Spleen (tissue), 11 donors: ENCODE measurements at regions not wholly inside any gene's neighbourhood (a gene's known extent, or its start where the extent isn't known, plus 50 kb on each side); places are given as distances from the start of the nearest gene placed in this dataset.
A peak's percentile ranks its signal among the peaks of the same experiment; 100 is the strongest.

Experiments used
- DNase-seq: peaks from one replicate; pipeline ENCODE4 v3.0.0-alpha.2; 2020
- H3K27ac ChIP-seq, 8 donors: fragments of 200-600 bp; sonication (generic) in 7 of 8; 1 replicate in 4 of 8; 2 replicates in 4 of 8; pipeline versions ENCODE4 v1.5.0 to v1.8.0; 2016 to 2021; ENCODE audit warnings: inconsistent platforms in 4 of 8, mild to moderate bottlenecking in 4 of 8, moderate library complexity in 1 of 8
- H3K27me3 ChIP-seq, 7 donors: fragments of 200-600 bp; sonication (generic) in 6 of 7; replicated peaks in 1 of 7; 1 replicate in 4 of 7; 2 replicates in 3 of 7; pipeline versions ENCODE4 v1.5.0 to v1.8.0; 2016 to 2021; ENCODE audit warnings: inconsistent platforms in 3 of 7, mild to moderate bottlenecking in 1 of 7
- H3K36me3 ChIP-seq, 6 donors: fragments of 200-600 bp; sonication (generic) in 5 of 6; 1 replicate in 4 of 6; 2 replicates in 2 of 6; pipeline versions ENCODE4 v1.5.0 to v1.8.0; 2016 to 2021; ENCODE audit warnings: inconsistent platforms in 2 of 6
- H3K4me1 ChIP-seq, 6 donors: fragments of 200-600 bp; sonication (generic) in 5 of 6; 1 replicate in 3 of 6; 2 replicates in 3 of 6; pipeline versions ENCODE4 v1.5.0 to v1.8.0; 2016 to 2021; ENCODE audit warnings: inconsistent platforms in 3 of 6
- H3K4me3 ChIP-seq, 8 donors: fragments of 200-600 bp; sonication (generic) in 7 of 8; 1 replicate in 4 of 8; 2 replicates in 4 of 8; pipeline versions ENCODE4 v1.5.0 to v1.8.0; 2016 to 2021; ENCODE audit warnings: inconsistent platforms in 4 of 8, mild to moderate bottlenecking in 4 of 8, moderate library complexity in 2 of 8
- H3K9me3 ChIP-seq, 8 donors: fragments of 200-600 bp; sonication (generic) in 7 of 8; 1 replicate in 4 of 8; 2 replicates in 4 of 8; pipeline versions ENCODE4 v1.5.0 to v1.8.0; 2016 to 2021; ENCODE audit warnings: inconsistent platforms in 4 of 8
- POLR2A ChIP-seq, 3 donors: fragments of 450-650 bp; IDR thresholded peaks; one replicate each; pipeline ENCODE4 v1.5.1; 2017; ENCODE audit warnings: antibody characterized with exemption in 3 of 3, mild to moderate bottlenecking in 1 of 3
- POLR2AphosphoS5 ChIP-seq, 3 donors: sonication (generic); formaldehyde crosslinking; IDR thresholded peaks; one replicate each; pipeline ENCODE4 v1.5.1; 2017; ENCODE audit warnings: antibody characterized with exemption in 3 of 3
- WGBS, 5 donors: extraction: QIAGEN DNeasy Blood & Tissue Kit in 3 of 5; methylation state at CpG; one replicate each; pipeline versions ENCODE4 v1.1.5 to v1.1.7; 2013 to 2018; 5-methylcytosine and 5-hydroxymethylcytosine counted together
- intact Hi-C: fragments of 100-400 bp; cut with DNase I; formaldehyde crosslinking; loops from one replicate; pipeline ENCODE4 v1.15.0; 2023; ENCODE audit warnings: low total_unique reads
- TF ChIP-seq, protein P1 (sequence below), 11 experiments: fragments of 200-600 bp in 7 of 11; fragments of 450-650 bp in 4 of 11; sonication (generic) in 4 of 11; IDR thresholded peaks in 8 of 11; conservative IDR thresholded peaks in 3 of 11; 1 replicate in 7 of 11; 2 replicates in 4 of 11; pipeline versions ENCODE4 v1.4.0 to v1.8.0; 2016 to 2021; ENCODE audit warnings: antibody characterized with exemption in 11 of 11, inconsistent platforms in 4 of 11, mild to moderate bottlenecking in 1 of 11
- donor health status: healthy with polysubstance abuse.
- donor health status: DM: no; HTN: no; CAD: no; lungs with moderate emphysema.
- donor health status: DM: no; HTN: no; CAD: no.
- donor health status: Bipolar disorder and iron deficiency.
- donor health status: healthy.
- donor health status: DM: no; HTN: no; CAD: no.
- donor health status: DM: yes; HTN: yes; CAD: no.

DNA sequence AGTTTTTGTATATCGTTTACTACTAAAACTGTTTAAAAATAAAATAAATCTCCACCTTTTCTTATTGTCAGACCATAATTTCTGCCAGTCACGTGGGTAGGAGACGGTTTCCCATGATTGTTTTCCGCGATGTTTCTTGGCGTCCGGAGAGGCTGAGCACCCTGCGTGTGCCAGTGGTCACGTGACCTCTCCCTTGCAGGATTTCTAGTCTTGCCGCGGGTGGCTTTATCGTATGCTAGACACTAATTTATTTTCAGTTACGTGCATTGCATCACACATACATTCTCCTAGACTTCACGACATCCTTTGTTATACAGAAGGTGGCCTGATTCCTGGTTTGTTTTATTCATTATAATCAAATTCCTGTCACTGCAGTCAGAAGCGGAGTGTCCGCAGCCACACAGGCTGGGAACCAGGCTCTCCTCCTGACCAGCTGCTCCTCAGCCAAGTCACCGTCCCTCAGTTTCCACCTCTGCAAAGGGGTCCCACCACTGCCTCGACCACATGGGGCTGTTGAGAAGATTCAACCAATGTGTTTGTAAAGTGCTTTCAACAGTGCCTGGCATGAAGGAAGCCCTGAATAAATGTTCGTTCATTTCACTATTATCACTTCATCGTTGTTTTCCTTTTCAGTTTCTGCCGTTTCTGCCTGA lies 203.2 kb upstream of the PPP2R2D start:
- H3K36me3 ChIP-seq, result no peaks in the 10 kb centered on the region
- no peaks in the 10 kb centered on the region for H3K4me1 ChIP-seq
- intact Hi-C loops, result no loop called here
- H3K27me3 ChIP-seq, result peaks cover 0 to 65% (median 0%) of the 10 kb centered on the region in 7 donors
- H3K27ac ChIP-seq, result no peak overlapping the region
- DNase-seq, result peak; percentile 19
- H3K4me3 ChIP-seq, result no peak overlapping the region
- 72 to 81% (median 77%) methylated on average over 21 of the region's 21 CpGs for WGBS, 5 donors
- no peaks in the 10 kb centered on the region for H3K9me3 ChIP-seq
- no peak for TF ChIP-seq POLR2AphosphoS5 (IDR thresholded peaks at IDR 0.05)
- TF ChIP-seq POLR2A (IDR thresholded peaks at IDR 0.05), result no peak
- TF ChIP-seq, protein P1, sequence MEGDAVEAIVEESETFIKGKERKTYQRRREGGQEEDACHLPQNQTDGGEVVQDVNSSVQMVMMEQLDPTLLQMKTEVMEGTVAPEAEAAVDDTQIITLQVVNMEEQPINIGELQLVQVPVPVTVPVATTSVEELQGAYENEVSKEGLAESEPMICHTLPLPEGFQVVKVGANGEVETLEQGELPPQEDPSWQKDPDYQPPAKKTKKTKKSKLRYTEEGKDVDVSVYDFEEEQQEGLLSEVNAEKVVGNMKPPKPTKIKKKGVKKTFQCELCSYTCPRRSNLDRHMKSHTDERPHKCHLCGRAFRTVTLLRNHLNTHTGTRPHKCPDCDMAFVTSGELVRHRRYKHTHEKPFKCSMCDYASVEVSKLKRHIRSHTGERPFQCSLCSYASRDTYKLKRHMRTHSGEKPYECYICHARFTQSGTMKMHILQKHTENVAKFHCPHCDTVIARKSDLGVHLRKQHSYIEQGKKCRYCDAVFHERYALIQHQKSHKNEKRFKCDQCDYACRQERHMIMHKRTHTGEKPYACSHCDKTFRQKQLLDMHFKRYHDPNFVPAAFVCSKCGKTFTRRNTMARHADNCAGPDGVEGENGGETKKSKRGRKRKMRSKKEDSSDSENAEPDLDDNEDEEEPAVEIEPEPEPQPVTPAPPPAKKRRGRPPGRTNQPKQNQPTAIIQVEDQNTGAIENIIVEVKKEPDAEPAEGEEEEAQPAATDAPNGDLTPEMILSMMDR (IDR thresholded peaks at IDR 0.05 in 8 of 11, conservative IDR thresholded peaks at IDR 0.05 in 3 of 11), result no peak

DNA sequence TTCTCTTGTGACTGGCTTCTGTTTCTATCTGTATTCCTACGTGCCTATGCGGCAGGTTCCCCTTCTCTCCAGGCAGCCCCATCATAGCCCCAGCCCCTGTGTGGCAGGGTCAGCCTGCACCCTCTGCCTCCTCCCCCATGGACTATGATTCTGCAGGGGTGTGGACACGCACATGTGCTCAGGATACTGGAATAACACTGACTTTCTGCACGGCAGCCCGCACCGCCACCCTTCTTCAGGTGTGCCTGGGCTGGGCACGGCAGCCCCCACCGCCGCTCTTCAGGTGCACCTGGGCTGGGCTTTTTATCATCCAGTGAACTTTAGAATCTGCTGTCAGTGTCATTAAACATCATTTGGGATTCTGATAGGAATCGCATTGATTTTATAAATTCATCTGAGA lies 202.6 kb upstream of the PPP2R2D start:
- no peak overlapping the region for H3K4me3 ChIP-seq
- no peak for TF ChIP-seq POLR2AphosphoS5 (IDR thresholded peaks at IDR 0.05)
- TF ChIP-seq POLR2A (IDR thresholded peaks at IDR 0.05), result no peak
- TF ChIP-seq, protein P1 (IDR thresholded peaks at IDR 0.05 in 8 of 11, conservative IDR thresholded peaks at IDR 0.05 in 3 of 11), result no peak
- intact Hi-C loops, result no loop called here
- H3K27me3 ChIP-seq, result peaks cover 0 to 65% (median 0%) of the 10 kb centered on the region in 7 donors
- H3K9me3 ChIP-seq, result no peaks in the 10 kb centered on the region
- peak; percentile 47 for DNase-seq
- H3K27ac ChIP-seq, result no peak overlapping the region
- H3K4me1 ChIP-seq, result no peaks in the 10 kb centered on the region
- 83 to 93% (median 90%) methylated on average over 10 of the region's 10 CpGs for WGBS, 5 donors
- H3K36me3 ChIP-seq, result no peaks in the 10 kb centered on the region

DNA sequence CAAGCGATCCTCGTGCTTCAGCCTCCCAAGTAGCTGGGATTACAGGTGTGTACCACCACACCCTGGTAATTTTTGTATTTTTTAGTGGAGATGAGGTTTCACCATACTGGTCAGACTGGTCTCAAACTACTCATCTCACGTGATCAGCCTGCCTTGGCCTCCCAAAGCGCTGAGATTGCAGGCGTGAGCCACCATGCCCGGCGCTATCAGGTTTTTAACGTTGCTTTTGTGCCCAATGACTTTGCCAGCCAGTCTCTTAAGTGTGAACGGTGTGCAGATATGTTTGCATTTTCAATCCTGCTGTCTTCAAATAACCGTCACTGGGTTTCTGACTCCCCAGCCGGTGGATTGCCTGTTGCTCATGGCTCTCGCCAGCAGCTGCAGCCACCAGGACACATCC lies 201.8 kb upstream of the PPP2R2D start:
- WGBS, 5 donors, result 87 to 91% (median 89%) methylated on average over 12 of the region's 12 CpGs
- H3K36me3 ChIP-seq, result no peaks in the 10 kb centered on the region
- peak; percentile 41 for DNase-seq
- H3K27ac ChIP-seq, result no peak overlapping the region
- no peaks in the 10 kb centered on the region for H3K4me1 ChIP-seq
- intact Hi-C loops, result no loop called here
- H3K27me3 ChIP-seq, result peaks cover 0 to 63% (median 0%) of the 10 kb centered on the region in 7 donors
- TF ChIP-seq POLR2AphosphoS5 (IDR thresholded peaks at IDR 0.05) (no peak), POLR2A (IDR thresholded peaks at IDR 0.05) (no peak)
- TF ChIP-seq, protein P1 (IDR thresholded peaks at IDR 0.05 in 8 of 11, conservative IDR thresholded peaks at IDR 0.05 in 3 of 11), result no peak
- H3K9me3 ChIP-seq, result no peaks in the 10 kb centered on the region
- H3K4me3 ChIP-seq, result no peak overlapping the region

DNA sequence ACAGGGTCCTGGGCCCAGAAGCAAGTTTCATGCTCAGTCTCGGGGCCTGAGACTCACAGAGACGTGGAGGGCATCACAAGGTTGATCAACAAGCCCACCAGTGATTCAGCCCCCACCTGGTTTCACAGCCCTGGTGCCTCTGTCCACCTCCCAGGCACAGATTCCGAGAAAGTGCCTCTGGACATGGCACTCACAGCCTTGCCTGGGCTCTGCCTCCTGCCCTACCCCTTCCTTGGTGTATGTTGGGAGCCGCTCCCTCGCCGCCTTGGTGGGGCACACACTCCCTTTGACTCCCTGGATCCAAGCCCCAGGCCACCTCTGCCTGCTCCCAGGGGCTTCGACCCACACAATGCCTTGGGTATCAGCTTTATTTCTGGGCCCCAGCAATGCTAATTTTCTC lies 200.8 kb upstream of the PPP2R2D start:
- H3K27me3 ChIP-seq, result peaks cover 0 to 56% (median 0%) of the 10 kb centered on the region in 7 donors
- TF ChIP-seq, protein P1 (IDR thresholded peaks at IDR 0.05 in 8 of 11, conservative IDR thresholded peaks at IDR 0.05 in 3 of 11), result no peak
- TF ChIP-seq POLR2AphosphoS5 (IDR thresholded peaks at IDR 0.05) (no peak), POLR2A (IDR thresholded peaks at IDR 0.05) (no peak)
- H3K27ac ChIP-seq, result no peak overlapping the region
- DNase-seq, result peak; percentile 47
- WGBS, 5 donors, result 65 to 89% (median 79%) methylated on average over 7 of the region's 7 CpGs
- H3K9me3 ChIP-seq, result no peaks in the 10 kb centered on the region
- H3K4me1 ChIP-seq, result no peaks in the 10 kb centered on the region
- H3K36me3 ChIP-seq, result no peaks in the 10 kb centered on the region
- no peak overlapping the region for H3K4me3 ChIP-seq
- intact Hi-C loops, result no loop called here
